ENCODE measurements at regions not wholly inside any gene's neighbourhood (a gene's known extent, or its start where the extent isn't known, plus 50 kb on each side); places are given as distances from the start of the nearest gene placed in this dataset.

DNA sequence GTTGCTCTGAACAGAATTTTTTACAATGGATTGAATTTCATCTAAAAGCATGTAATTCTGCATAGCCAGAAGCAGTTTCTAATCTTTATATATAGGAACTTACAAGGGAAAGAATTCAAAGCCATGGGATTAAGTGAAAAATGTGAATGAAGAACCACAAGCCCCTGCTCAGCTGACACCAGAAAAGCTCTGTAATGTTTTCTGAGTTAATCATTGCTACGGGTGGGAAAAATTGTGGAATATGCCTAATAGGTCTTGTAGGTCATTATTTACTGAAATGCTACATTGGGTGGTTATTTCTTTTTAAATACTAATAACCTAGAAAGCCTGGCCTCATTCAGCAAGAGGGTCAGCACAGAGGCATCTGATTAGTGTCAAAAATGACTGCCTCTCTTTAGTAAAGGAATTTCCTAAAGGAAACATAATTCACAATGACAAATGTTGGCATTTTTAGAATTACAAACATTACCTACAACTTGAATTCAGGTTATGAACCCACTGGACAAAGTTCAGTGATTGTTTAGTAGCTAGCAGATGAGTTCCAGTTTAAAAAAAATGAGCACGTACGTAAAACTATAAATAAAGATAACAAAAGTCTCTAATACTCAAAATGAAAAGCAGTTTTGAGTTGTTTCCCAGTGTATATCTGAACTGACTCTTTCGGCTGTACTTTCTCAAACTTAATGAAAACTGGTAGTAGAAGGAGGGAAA lies 75.3 kb downstream of the BMP4 start:
- TF ChIP-seq POU2F2 (IDR thresholded peaks at IDR 0.05; ENCODE audit: low read depth, low read length) = no peak
- no peak for TF ChIP-seq PAX5 (IDR thresholded peaks at IDR 0.05; ENCODE audit: insufficient read depth, low read length, severe bottlenecking)
- TF ChIP-seq TAF1 (IDR thresholded peaks at IDR 0.05; ENCODE audit: low read depth, low read length) = no peak
- TF ChIP-seq SPI1 (IDR thresholded peaks at IDR 0.05; ENCODE audit: low read depth, low read length) = no peak
- no peak for TF ChIP-seq POLR2A (IDR thresholded peaks at IDR 0.05; ENCODE audit: low read depth, low read length)
- no peak for TF ChIP-seq POLR2AphosphoS5 (IDR thresholded peaks at IDR 0.05; ENCODE audit: low read depth, low read length)
- no peak for DNase-seq (ENCODE audit: insufficient read length, low spot score)
- no peak for FAIRE-seq

DNA sequence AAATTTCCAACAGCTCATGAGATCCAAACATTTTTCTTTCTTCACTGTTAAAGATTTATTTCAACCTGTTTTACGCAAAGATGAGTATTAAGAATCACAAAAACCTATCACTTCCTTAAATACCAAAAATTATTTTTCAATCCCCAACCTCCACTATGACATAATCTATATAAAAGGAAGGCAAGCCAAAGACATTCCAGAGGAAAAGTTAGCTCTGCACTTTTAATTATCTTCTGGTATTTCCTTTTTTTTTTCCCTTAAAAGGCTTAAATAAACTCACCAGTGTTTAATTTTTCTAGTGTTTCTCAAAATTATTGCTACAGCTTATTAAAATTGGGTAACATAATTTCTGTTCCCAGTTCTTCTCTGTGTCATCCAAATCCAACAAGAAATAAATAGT lies 75.9 kb downstream of the BMP4 start:
- no peak for FAIRE-seq
- DNase-seq (ENCODE audit: insufficient read length, low spot score) = no peak
- no peak for TF ChIP-seq POLR2AphosphoS5 (IDR thresholded peaks at IDR 0.05; ENCODE audit: low read depth, low read length)
- TF ChIP-seq POU2F2 (IDR thresholded peaks at IDR 0.05; ENCODE audit: low read depth, low read length) = no peak
- no peak for TF ChIP-seq SPI1 (IDR thresholded peaks at IDR 0.05; ENCODE audit: low read depth, low read length)
- TF ChIP-seq POLR2A (IDR thresholded peaks at IDR 0.05; ENCODE audit: low read depth, low read length) = no peak
- no peak for TF ChIP-seq TAF1 (IDR thresholded peaks at IDR 0.05; ENCODE audit: low read depth, low read length)
- no peak for TF ChIP-seq PAX5 (IDR thresholded peaks at IDR 0.05; ENCODE audit: insufficient read depth, low read length, severe bottlenecking)

GRCh38 chr14:53879747-53880146 lies 76.9 kb downstream of the BMP4 start:
- FAIRE-seq (no peak), DNase-seq (ENCODE audit: insufficient read length, low spot score) (no peak)
- TF ChIP-seq SPI1 (IDR thresholded peaks at IDR 0.05; ENCODE audit: low read depth, low read length) = no peak
- TF ChIP-seq POU2F2 (IDR thresholded peaks at IDR 0.05; ENCODE audit: low read depth, low read length) = no peak
- no peak for TF ChIP-seq POLR2AphosphoS5 (IDR thresholded peaks at IDR 0.05; ENCODE audit: low read depth, low read length)
- TF ChIP-seq POLR2A (IDR thresholded peaks at IDR 0.05; ENCODE audit: low read depth, low read length) = no peak
- TF ChIP-seq TAF1 (IDR thresholded peaks at IDR 0.05; ENCODE audit: low read depth, low read length) = no peak
- TF ChIP-seq PAX5 (IDR thresholded peaks at IDR 0.05; ENCODE audit: insufficient read depth, low read length, severe bottlenecking) = no peak

DNA sequence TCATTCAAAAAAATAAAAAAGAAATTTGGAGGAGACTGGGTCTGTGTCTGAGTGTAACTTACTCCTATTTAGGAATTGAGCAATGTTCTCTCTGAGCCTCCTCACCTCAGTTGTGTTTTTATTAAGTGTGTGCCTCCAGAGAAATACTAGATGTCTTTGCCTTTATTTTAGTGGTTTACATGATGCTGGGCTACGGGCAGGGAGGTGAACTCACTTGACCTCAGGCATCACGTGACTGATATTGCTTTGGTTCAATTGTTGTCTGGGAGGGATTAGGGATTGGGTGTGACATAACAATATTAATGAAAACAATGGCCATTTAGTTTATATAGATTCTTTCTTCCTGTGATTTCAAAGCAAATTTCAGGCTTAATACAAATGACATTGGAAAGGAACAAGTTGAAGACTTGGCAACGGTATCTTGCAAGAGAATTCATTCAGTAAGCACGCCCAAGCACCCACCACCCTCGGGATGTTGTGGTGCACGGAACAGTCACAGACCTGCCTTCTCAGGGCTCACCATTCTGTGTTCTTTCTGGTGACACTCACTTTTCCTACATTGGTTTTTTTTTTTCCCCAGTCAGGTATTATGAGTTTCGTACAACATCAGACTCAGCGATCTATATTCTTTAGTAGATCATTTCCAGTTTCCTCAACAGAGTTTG lies 77.5 kb downstream of the BMP4 start:
- DNase-seq (ENCODE audit: insufficient read length, low spot score) (no peak), FAIRE-seq (no peak)
- TF ChIP-seq POLR2A (IDR thresholded peaks at IDR 0.05; ENCODE audit: low read depth, low read length) (no peak), TAF1 (IDR thresholded peaks at IDR 0.05; ENCODE audit: low read depth, low read length) (no peak), SPI1 (IDR thresholded peaks at IDR 0.05; ENCODE audit: low read depth, low read length) (no peak), POLR2AphosphoS5 (IDR thresholded peaks at IDR 0.05; ENCODE audit: low read depth, low read length) (no peak), POU2F2 (IDR thresholded peaks at IDR 0.05; ENCODE audit: low read depth, low read length) (no peak)

- DNase-seq (ENCODE audit: insufficient read length, low spot score) = no peak
- TF ChIP-seq POLR2AphosphoS5 (IDR thresholded peaks at IDR 0.05; ENCODE audit: low read depth, low read length) = no peak
- TF ChIP-seq SPI1 (IDR thresholded peaks at IDR 0.05; ENCODE audit: low read depth, low read length) = no peak
- TF ChIP-seq POU2F2 (IDR thresholded peaks at IDR 0.05; ENCODE audit: low read depth, low read length) = no peak
- TF ChIP-seq TAF1 (IDR thresholded peaks at IDR 0.05; ENCODE audit: low read depth, low read length) = no peak
- no peak for TF ChIP-seq PAX5 (IDR thresholded peaks at IDR 0.05; ENCODE audit: insufficient read depth, low read length, severe bottlenecking)
- TF ChIP-seq POLR2A (IDR thresholded peaks at IDR 0.05; ENCODE audit: low read depth, low read length) = no peak
- FAIRE-seq = no peak
Observed at GRCh38 chr14:53875324-53875897, 81.2 kb downstream of the BMP4 start.

DNA sequence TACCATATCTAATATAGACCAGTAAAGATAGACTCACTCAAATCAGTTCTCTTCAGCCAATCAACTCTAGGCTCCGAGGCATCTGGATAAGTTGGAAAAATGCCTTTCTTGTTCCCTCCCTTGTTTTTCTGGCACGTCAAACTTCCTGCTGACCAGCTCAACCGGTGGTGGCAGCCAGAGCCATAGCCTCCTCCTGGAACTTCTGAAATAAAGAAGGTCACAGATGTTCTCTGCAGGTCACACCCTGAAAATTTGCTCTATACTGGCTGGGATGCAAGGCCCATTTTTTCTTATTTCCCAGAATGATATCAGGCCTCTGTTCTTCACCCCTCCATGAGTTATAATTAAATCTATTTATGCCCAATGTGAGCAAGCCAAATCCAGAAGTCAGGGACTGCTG lies 81.9 kb downstream of the BMP4 start:
- no peak for FAIRE-seq
- TF ChIP-seq POU2F2 (IDR thresholded peaks at IDR 0.05; ENCODE audit: low read depth, low read length) (no peak), POLR2AphosphoS5 (IDR thresholded peaks at IDR 0.05; ENCODE audit: low read depth, low read length) (no peak), POLR2A (IDR thresholded peaks at IDR 0.05; ENCODE audit: low read depth, low read length) (no peak), TAF1 (IDR thresholded peaks at IDR 0.05; ENCODE audit: low read depth, low read length) (no peak), SPI1 (IDR thresholded peaks at IDR 0.05; ENCODE audit: low read depth, low read length) (no peak), PAX5 (IDR thresholded peaks at IDR 0.05; ENCODE audit: insufficient read depth, low read length, severe bottlenecking) (no peak)
- no peak for DNase-seq (ENCODE audit: insufficient read length, low spot score)

DNA sequence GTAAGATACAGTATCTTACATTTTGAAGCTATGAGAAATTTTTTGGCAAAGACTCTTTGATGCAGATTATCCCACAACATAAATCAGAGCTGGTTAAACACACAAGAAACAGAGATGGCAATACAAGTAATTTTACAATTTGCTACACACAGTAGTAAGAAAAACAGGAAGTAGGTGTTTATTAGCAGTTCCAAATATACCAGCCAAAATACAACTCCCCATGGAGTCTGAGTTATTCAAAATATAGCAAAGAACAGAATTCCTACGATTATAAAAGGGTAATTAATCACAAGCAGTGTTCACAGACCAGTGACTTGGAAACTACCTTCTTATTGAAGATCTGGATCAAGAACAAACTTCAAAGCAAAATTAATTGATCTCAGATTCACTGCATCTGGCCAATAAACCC lies 83.9 kb downstream of the BMP4 start:
- TF ChIP-seq POU2F2 (IDR thresholded peaks at IDR 0.05; ENCODE audit: low read depth, low read length) = no peak
- no peak for TF ChIP-seq TAF1 (IDR thresholded peaks at IDR 0.05; ENCODE audit: low read depth, low read length)
- no peak for TF ChIP-seq SPI1 (IDR thresholded peaks at IDR 0.05; ENCODE audit: low read depth, low read length)
- no peak for TF ChIP-seq POLR2A (IDR thresholded peaks at IDR 0.05; ENCODE audit: low read depth, low read length)
- no peak for TF ChIP-seq PAX5 (IDR thresholded peaks at IDR 0.05; ENCODE audit: insufficient read depth, low read length, severe bottlenecking)
- TF ChIP-seq POLR2AphosphoS5 (IDR thresholded peaks at IDR 0.05; ENCODE audit: low read depth, low read length) = no peak
- FAIRE-seq = no peak
- no peak for DNase-seq (ENCODE audit: insufficient read length, low spot score)

- FAIRE-seq (no peak), DNase-seq (ENCODE audit: insufficient read length, low spot score) (no peak)
- TF ChIP-seq POU2F2 (IDR thresholded peaks at IDR 0.05; ENCODE audit: low read depth, low read length) (no peak), TAF1 (IDR thresholded peaks at IDR 0.05; ENCODE audit: low read depth, low read length) (no peak), PAX5 (IDR thresholded peaks at IDR 0.05; ENCODE audit: insufficient read depth, low read length, severe bottlenecking) (no peak), SPI1 (IDR thresholded peaks at IDR 0.05; ENCODE audit: low read depth, low read length) (no peak), POLR2AphosphoS5 (IDR thresholded peaks at IDR 0.05; ENCODE audit: low read depth, low read length) (no peak), POLR2A (IDR thresholded peaks at IDR 0.05; ENCODE audit: low read depth, low read length) (no peak)
Observed at GRCh38 chr14:53871951-53872350, 84.7 kb downstream of the BMP4 start.

- FAIRE-seq (no peak), DNase-seq (ENCODE audit: insufficient read length, low spot score) (no peak)
- TF ChIP-seq PAX5 (IDR thresholded peaks at IDR 0.05; ENCODE audit: insufficient read depth, low read length, severe bottlenecking) (no peak), SPI1 (IDR thresholded peaks at IDR 0.05; ENCODE audit: low read depth, low read length) (no peak), POLR2AphosphoS5 (IDR thresholded peaks at IDR 0.05; ENCODE audit: low read depth, low read length) (no peak), TAF1 (IDR thresholded peaks at IDR 0.05; ENCODE audit: low read depth, low read length) (no peak), POLR2A (IDR thresholded peaks at IDR 0.05; ENCODE audit: low read depth, low read length) (no peak), POU2F2 (IDR thresholded peaks at IDR 0.05; ENCODE audit: low read depth, low read length) (no peak)
Observed at GRCh38 chr14:53871011-53871410, 85.6 kb downstream of the BMP4 start.
